M059J (cell line): ENCODE measurements at regions not wholly inside any gene's neighbourhood (a gene's known extent, or its start where the extent isn't known, plus 50 kb on each side); places are given as distances from the start of the nearest gene placed in this dataset.
A peak's percentile ranks its signal among the peaks of the same experiment; 100 is the strongest.

Experiments used
- DNase-seq: peaks from one replicate; pipeline ENCODE4 v3.0.0-alpha.2; 2012; ENCODE audit warnings: low read depth

- no peak for DNase-seq
Measured at GRCh38 chr4:71691416-71692073, 92.3 kb downstream of the GC start.

GRCh38 chr4:71689822-71690221, 94.1 kb downstream of the GC start:
- no peak for DNase-seq

GRCh38 chr4:71687056-71687455, 96.8 kb downstream of the GC start:
- DNase-seq: no peak

- no peak for DNase-seq
Measured at GRCh38 chr4:71685975-71686374, 97.9 kb downstream of the GC start.

- DNase-seq: no peak
Measured at GRCh38 chr4:71683309-71683708, 100.6 kb downstream of the GC start.

GRCh38 chr4:71680706-71681105, 103.2 kb downstream of the GC start:
- peak; percentile 3 for DNase-seq

- DNase-seq: no peak
Measured at GRCh38 chr4:71677568-71677967, 106.3 kb downstream of the GC start.

- no peak for DNase-seq
Measured at GRCh38 chr4:71669291-71669690, 114.6 kb downstream of the GC start.

- DNase-seq: no peak
Measured at GRCh38 chr4:71665358-71665757, 118.5 kb downstream of the GC start.

GRCh38 chr4:71664366-71664765, 119.5 kb downstream of the GC start:
- DNase-seq: no peak

- no peak for DNase-seq
Measured at GRCh38 chr4:71663780-71664179, 120.1 kb downstream of the GC start.

GRCh38 chr4:71659979-71660378, 123.9 kb downstream of the GC start:
- DNase-seq: no peak

GRCh38 chr4:71648923-71649322, 135.0 kb downstream of the GC start:
- no peak for DNase-seq

GRCh38 chr4:71648448-71648847, 135.4 kb downstream of the GC start:
- DNase-seq: no peak

GRCh38 chr4:71639380-71639779, 144.5 kb downstream of the GC start:
- DNase-seq: no peak

GRCh38 chr4:71635139-71635748, 148.6 kb downstream of the GC start:
- no peak for DNase-seq

- DNase-seq: no peak
Measured at GRCh38 chr4:71634364-71634763, 149.5 kb downstream of the GC start.

GRCh38 chr4:71630803-71631202, 153.1 kb downstream of the GC start:
- DNase-seq: no peak

- no peak for DNase-seq
Measured at GRCh38 chr4:71625005-71625404, 158.9 kb downstream of the GC start.
